Osteoblast (primary cell): ENCODE measurements at regions not wholly inside any gene's neighbourhood (a gene's known extent, or its start where the extent isn't known, plus 50 kb on each side); places are given as distances from the start of the nearest gene placed in this dataset.
"Not testable (repeated sequence)": the region's sequence is repeated elsewhere in the genome, so short reads cannot be mapped to it uniquely, and the experiment has no call there.

Source experiments
- DNase-seq: peaks from one replicate; pipeline ENCODE4 v3.0.0; 2011; ENCODE audit warnings: low spot score, mixed read lengths; ENCODE audit not compliant: insufficient read length; ENCODE audit errors: missing footprints
- H2AFZ ChIP-seq: 2 replicates; pipeline ENCODE4 v1.6.0; 2011; ENCODE audit warnings: mild to moderate bottlenecking, low read length
- H3K27ac ChIP-seq: 2 replicates; pipeline ENCODE4 v1.5.1; 2011; ENCODE audit warnings: mild to moderate bottlenecking, low read depth, low read length, moderate library complexity
- H3K27me3 ChIP-seq: 2 replicates; pipeline ENCODE4 v1.6.0; 2012; ENCODE audit warnings: mild to moderate bottlenecking, control low read depth, inconsistent platforms, low read length, moderate library complexity; ENCODE audit not compliant: insufficient read depth
- H3K36me3 ChIP-seq: 2 replicates; pipeline ENCODE4 v1.5.1; 2011; ENCODE audit warnings: mild to moderate bottlenecking, low read length, control low read depth, moderate library complexity; ENCODE audit not compliant: insufficient read depth
- H3K4me1 ChIP-seq: 2 replicates; pipeline ENCODE4 v1.5.1; 2011; ENCODE audit warnings: mild to moderate bottlenecking, low read length, control low read depth, moderate library complexity; ENCODE audit not compliant: insufficient read depth
- H3K4me2 ChIP-seq: 2 replicates; pipeline ENCODE4 v1.6.0; 2011; ENCODE audit warnings: mild to moderate bottlenecking, low read length; ENCODE audit not compliant: insufficient read depth
- H3K4me3 ChIP-seq: fragments of 200-600 bp; sonication (generic); 3 replicates; pipeline ENCODE4 v1.5.1; 2012; ENCODE audit warnings: mild to moderate bottlenecking, low read length, inconsistent platforms; ENCODE audit not compliant: insufficient read depth
- H3K79me2 ChIP-seq: 2 replicates; pipeline ENCODE4 v1.6.0; 2012; ENCODE audit warnings: mild to moderate bottlenecking, low read length, control low read depth, inconsistent platforms; ENCODE audit not compliant: insufficient read depth
- H3K9me3 ChIP-seq: 2 replicates; pipeline ENCODE4 v1.5.1; 2011; ENCODE audit warnings: low read depth, low read length, control low read depth
- H4K20me1 ChIP-seq: 2 replicates; pipeline ENCODE4 v1.6.0; 2012; ENCODE audit warnings: mild to moderate bottlenecking, low read length, control low read depth; ENCODE audit not compliant: insufficient read depth
- CTCF ChIP-seq: IDR thresholded peaks from 2 replicates; pipeline ENCODE4 v1.5.1; 2011; ENCODE audit warnings: mild to moderate bottlenecking, low read depth, low read length, moderate library complexity; ENCODE audit errors: extremely low read depth

GRCh38 chr9:38331141-38331540, 61.4 kb upstream of the ALDH1B1 start:
- no peak for DNase-seq
- Histone ChIP-seq H3K27me3 (peaks cover 24% of the 10 kb centered on the region), H3K4me3 (no peak overlapping the region), H4K20me1 (no peaks in the 10 kb centered on the region), H3K36me3 (no peaks in the 10 kb centered on the region), H3K4me2 (no peak overlapping the region), H3K27ac (no peak overlapping the region), H2AFZ (no peak overlapping the region), H3K79me2 (no peaks in the 10 kb centered on the region), H3K9me3 (no peaks in the 10 kb centered on the region), H3K4me1 (no peaks in the 10 kb centered on the region)
- no peak for TF ChIP-seq CTCF

GRCh38 chr9:38329968-38330367, 62.5 kb upstream of the ALDH1B1 start:
- TF ChIP-seq CTCF, result no peak
- Histone ChIP-seq H3K4me3 (no peak overlapping the region), H2AFZ (no peak overlapping the region), H4K20me1 (no peaks in the 10 kb centered on the region), H3K27me3 (peaks cover 12% of the 10 kb centered on the region), H3K36me3 (no peaks in the 10 kb centered on the region), H3K79me2 (no peaks in the 10 kb centered on the region), H3K27ac (no peak overlapping the region), H3K4me2 (no peak overlapping the region), H3K4me1 (no peaks in the 10 kb centered on the region), H3K9me3 (no peaks in the 10 kb centered on the region)
- DNase-seq, result no peak

- TF ChIP-seq CTCF, result no peak
- Histone ChIP-seq H3K79me2 (no peaks in the 10 kb centered on the region), H3K4me3 (no peak overlapping the region), H3K36me3 (no peaks in the 10 kb centered on the region), H3K9me3 (no peaks in the 10 kb centered on the region), H3K4me1 (no peaks in the 10 kb centered on the region), H4K20me1 (no peaks in the 10 kb centered on the region), H2AFZ (no peak overlapping the region), H3K27ac (no peak overlapping the region), H3K4me2 (no peak overlapping the region), H3K27me3 (peaks cover 8% of the 10 kb centered on the region)
- DNase-seq, result no peak
Measured at GRCh38 chr9:38328765-38329164, 63.7 kb upstream of the ALDH1B1 start.

GRCh38 chr9:38326122-38326521, 66.4 kb upstream of the ALDH1B1 start:
- Histone ChIP-seq H3K36me3 (no peaks in the 10 kb centered on the region), H3K4me3 (no peak overlapping the region), H3K27ac (no peak overlapping the region), H3K27me3 (peaks cover 15% of the 10 kb centered on the region), H4K20me1 (no peaks in the 10 kb centered on the region), H3K79me2 (no peaks in the 10 kb centered on the region), H3K9me3 (no peaks in the 10 kb centered on the region), H2AFZ (no peak overlapping the region), H3K4me1 (no peaks in the 10 kb centered on the region), H3K4me2 (no peak overlapping the region)
- TF ChIP-seq CTCF, result no peak
- DNase-seq, result no peak

- H3K4me2 ChIP-seq, H3K4me1 ChIP-seq, H3K9me3 ChIP-seq, H3K36me3 ChIP-seq, H4K20me1 ChIP-seq, H3K4me3 ChIP-seq, H3K79me2 ChIP-seq, H3K27ac ChIP-seq, DNase-seq, H2AFZ ChIP-seq: not testable (repeated sequence)
- peaks cover 21% of the 10 kb centered on the region for H3K27me3 ChIP-seq
Measured at GRCh38 chr9:38324213-38324612, 68.3 kb upstream of the ALDH1B1 start.
